HCT116 (cell line): ENCODE measurements at regions not wholly inside any gene's neighbourhood (a gene's known extent, or its start where the extent isn't known, plus 50 kb on each side); places are given as distances from the start of the nearest gene placed in this dataset.

Source experiments
- ATAC-seq: fragments of 200-7000 bp; cut with Tn5 transposase; 2 replicates; pipeline ENCODE4 v1.9.1; 2020; ENCODE audit warnings: mild to moderate bottlenecking, moderate library complexity
- BruUV-seq: library from RNA; stranded (reverse); fragments of 400-500 nt; replicated peaks from 2 replicates; lab custom pipeline; 2021; lab: Mats Ljungman, UMichigan
- CTCF ChIA-PET: fragments of 300-600 bp; sonication (Branson Sonifier 250); formaldehyde crosslinking; loops from one replicate; lab custom pipeline; 2021; ENCODE audit warnings: antibody characterized with exemption; lab: Charles Lee
- POLR2A ChIA-PET: fragments of 300-600, 350-600 bp; sonication (Branson Sonifier 250); formaldehyde crosslinking; loops from one replicate; lab custom pipeline; 2021; ENCODE audit warnings: antibody characterized with exemption; lab: Charles Lee
- RAD21 ChIA-PET, 2 experiments: fragments of 300-600 bp; sonication (Branson Sonifier 250); formaldehyde crosslinking; loops; one replicate each; lab custom pipeline; 2023; ENCODE audit warnings: low total read pairs in 2 of 2; ENCODE audit not compliant: uncharacterized antibody in 2 of 2, unreplicated experiment in 2 of 2, low non-redundant PET in 1 of 2; lab: Charles Lee
- DNase-seq: peaks from one replicate; pipeline ENCODE4 v3.0.0-alpha.2; 2010; ENCODE audit warnings: low read depth, low spot score
- H2AFZ ChIP-seq: fragments of 200-600 bp; shearing (Covaris generic), sonication (generic); 2 replicates; pipeline ENCODE4 v1.6.1; 2017; ENCODE audit warnings: low read depth, mixed run types, mixed read lengths, antibody characterized with exemption, low read length; ENCODE audit not compliant: poor library complexity, severe bottlenecking
- H3K27ac ChIP-seq: 2 replicates; pipeline ENCODE4 v1.5.1; 2012; ENCODE audit warnings: low read depth, low read length
- H3K27me3 ChIP-seq: fragments of 200-600 bp; sonication (generic); 2 replicates; pipeline ENCODE4 v1.6.1; 2016; ENCODE audit warnings: mixed run types, low read length, mixed read lengths; ENCODE audit not compliant: insufficient read depth
- H3K36me3 ChIP-seq, 2 experiments: fragments of 200-500 bp in 1 of 2; fragments of 200-600 bp in 1 of 2; sonication (Bioruptor generic) in 1 of 2; sonication (generic) in 1 of 2; 2 replicates each; pipeline versions ENCODE4 v1.5.1 to v1.6.1; 2014 to 2016; ENCODE audit warnings: low read length in 2 of 2, inconsistent platforms in 1 of 2, mixed read lengths in 1 of 2, mixed run types in 1 of 2; ENCODE audit not compliant: insufficient read depth in 2 of 2, control insufficient read depth in 1 of 2
- H3K4me1 ChIP-seq, 2 experiments: fragments of 200-600 bp in 1 of 2; sonication (generic) in 1 of 2; 2 replicates each; pipeline versions ENCODE4 v1.5.1 to v1.6.1; 2012 to 2017; ENCODE audit warnings: low read length in 2 of 2, inconsistent platforms in 1 of 2, mild to moderate bottlenecking in 1 of 2, mixed read lengths in 1 of 2, mixed run types in 1 of 2, moderate library complexity in 1 of 2; ENCODE audit not compliant: insufficient read depth in 2 of 2, control insufficient read depth in 1 of 2
- H3K4me2 ChIP-seq: fragments of 200-600 bp; sonication (generic); 2 replicates; pipeline ENCODE4 v1.6.1; 2017; ENCODE audit warnings: mixed run types, low read length, mixed read lengths
- H3K4me3 ChIP-seq, 2 experiments: fragments of 200-600 bp in 1 of 2; sonication (generic) in 1 of 2; replicated peaks in 1 of 2; 2 replicates each; pipeline ENCODE4 v1.5.1; 2011 to 2016; ENCODE audit warnings: low read length in 2 of 2, control low read depth in 1 of 2, low read depth in 1 of 2, mild to moderate bottlenecking in 1 of 2, mixed read lengths in 1 of 2, mixed run types in 1 of 2
- H3K79me2 ChIP-seq: fragments of 200-600 bp; sonication (generic); 2 replicates; pipeline ENCODE4 v1.6.1; 2017; ENCODE audit warnings: mild to moderate bottlenecking, mixed run types, low read length, moderate library complexity, mixed read lengths; ENCODE audit not compliant: insufficient read depth
- H3K9ac ChIP-seq: fragments of 200-600 bp; sonication (generic); 2 replicates; pipeline ENCODE4 v1.6.1; 2016; ENCODE audit warnings: low read length, mixed read lengths
- H3K9me2 ChIP-seq: fragments of 200-600 bp; sonication (generic), shearing (Covaris generic); 2 replicates; pipeline ENCODE4 v1.6.1; 2017; ENCODE audit warnings: mixed run types, mild to moderate bottlenecking, moderate library complexity; ENCODE audit not compliant: insufficient read depth
- H3K9me3 ChIP-seq, 2 experiments: fragments of 200-500 bp in 1 of 2; fragments of 200-600 bp in 1 of 2; sonication (Bioruptor generic) in 1 of 2; sonication (generic) in 1 of 2; 2 replicates each; pipeline ENCODE4 v1.6.1; 2014 to 2017; ENCODE audit warnings: low read length in 2 of 2, mixed read lengths in 2 of 2, inconsistent platforms in 1 of 2, low read depth in 1 of 2, mild to moderate bottlenecking in 1 of 2, mixed run types in 1 of 2, moderate library complexity in 1 of 2; ENCODE audit not compliant: control insufficient read depth in 1 of 2, insufficient read depth in 1 of 2
- H4K20me1 ChIP-seq: fragments of 200-600 bp; sonication (generic), shearing (Covaris generic); 2 replicates; pipeline ENCODE4 v1.6.1; 2017; ENCODE audit warnings: mixed run types, mild to moderate bottlenecking, moderate library complexity; ENCODE audit not compliant: insufficient read depth
- CBX3 ChIP-seq: IDR thresholded peaks from 2 replicates; pipeline ENCODE4 v1.6.1; 2012; ENCODE audit warnings: low read depth
- CEBPB ChIP-seq: IDR thresholded peaks from 2 replicates; pipeline ENCODE4 v1.6.1; 2012; ENCODE audit warnings: low read depth
- EGR1 ChIP-seq: IDR thresholded peaks from 2 replicates; pipeline ENCODE4 v1.6.1; 2012; ENCODE audit warnings: low read depth
- EZH2 ChIP-seq: fragments of 200-600 bp; sonication (generic); IDR thresholded peaks from 2 replicates; pipeline ENCODE4 v1.6.1; 2017; ENCODE audit warnings: antibody characterized with exemption, mixed run types
- EZH2phosphoT487 ChIP-seq: fragments of 200-600 bp; IDR thresholded peaks from 2 replicates; pipeline ENCODE4 v1.6.1; 2018; ENCODE audit warnings: antibody characterized with exemption, borderline replicate concordance
- FOSL1 ChIP-seq: IDR thresholded peaks from 2 replicates; pipeline ENCODE4 v1.6.1; 2012; ENCODE audit warnings: low read depth
- JUND ChIP-seq: IDR thresholded peaks from 2 replicates; pipeline ENCODE4 v1.6.1; 2012
- POLR2A ChIP-seq: IDR thresholded peaks from 2 replicates; pipeline ENCODE4 v1.7.0; 2011; ENCODE audit warnings: borderline replicate concordance; ENCODE audit not compliant: insufficient read depth, insufficient read length; ENCODE audit errors: extremely low read depth
- POLR2AphosphoS5 ChIP-seq: IDR thresholded peaks from 2 replicates; pipeline ENCODE4 v1.6.1; 2011; ENCODE audit warnings: mild to moderate bottlenecking, low read depth, low read length, moderate library complexity
- SIN3A ChIP-seq: IDR thresholded peaks from 2 replicates; pipeline ENCODE4 v1.6.1; 2012; ENCODE audit warnings: low read depth
- SP1 ChIP-seq: IDR thresholded peaks from 2 replicates; pipeline ENCODE4 v1.6.1; 2012; ENCODE audit warnings: low read depth
- SRF ChIP-seq: IDR thresholded peaks from 2 replicates; pipeline ENCODE4 v1.6.1; 2012; ENCODE audit warnings: low read depth
- YY1 ChIP-seq: IDR thresholded peaks from 2 replicates; pipeline ENCODE4 v1.6.1; 2011; ENCODE audit warnings: low read length, low read depth, moderate library complexity, mild to moderate bottlenecking; ENCODE audit not compliant: insufficient replicate concordance; ENCODE audit errors: extremely low read depth
- ZFX ChIP-seq: fragments of 450-650 bp; IDR thresholded peaks from 2 replicates; pipeline ENCODE4 v1.6.1; 2017
- ZNF274 ChIP-seq: fragments of 200-500 bp; sonication (Bioruptor generic); IDR thresholded peaks from 2 replicates; pipeline ENCODE4 v1.6.1; 2014; ENCODE audit warnings: mild to moderate bottlenecking, low read depth, low read length, inconsistent platforms
- intact Hi-C: fragments of 100-400 bp; cut with micrococcal nuclease; formaldehyde crosslinking; loops from 2 replicates; pipeline ENCODE4 v1.10.0; 2022
- TF ChIP-seq, protein P1 (sequence below): IDR thresholded peaks from 2 replicates; pipeline ENCODE4 v1.6.1; 2012
- TF ChIP-seq, protein P2 (sequence below): IDR thresholded peaks from 2 replicates; pipeline ENCODE4 v1.6.1; 2012; ENCODE audit warnings: low read depth
- TF ChIP-seq, protein P3 (sequence below), 3 experiments: fragments of 200-600 bp in 1 of 3; sonication (generic) in 1 of 3; IDR thresholded peaks in 2 of 3; conservative IDR thresholded peaks in 1 of 3; 2 replicates each; pipeline ENCODE4 v1.5.1; 2012 to 2017; ENCODE audit warnings: low read depth in 2 of 3, low read length in 2 of 3, antibody characterized with exemption in 1 of 3, borderline replicate concordance in 1 of 3, control low read depth in 1 of 3, mild to moderate bottlenecking in 1 of 3, mixed read lengths in 1 of 3, mixed run types in 1 of 3, moderate library complexity in 1 of 3; ENCODE audit not compliant: insufficient read depth in 1 of 3

DNA sequence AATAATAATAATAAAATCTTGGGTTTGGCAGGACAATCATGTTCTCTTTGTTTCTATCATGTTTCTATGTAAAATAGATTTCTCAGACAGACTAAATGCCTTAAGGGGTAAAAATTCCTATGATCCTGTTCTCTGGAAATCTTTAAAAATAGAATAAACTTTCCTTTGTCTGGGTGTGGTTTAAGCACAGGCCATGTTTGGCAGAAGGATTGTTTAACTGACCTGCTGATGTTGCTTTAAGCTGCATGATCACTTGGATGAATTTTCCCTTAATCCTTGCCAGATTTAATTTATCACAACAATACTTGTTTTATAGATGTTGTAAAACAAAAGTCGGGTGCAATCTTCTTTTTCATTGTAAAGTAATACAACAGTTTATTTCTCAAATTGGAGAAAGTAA lies 341.7 kb upstream of the FAT1 start:
- no peak overlapping the region for H3K4me2 ChIP-seq
- CTCF ChIA-PET: no interaction called here
- no peak for ATAC-seq

More for the DNA sequence above, 341.7 kb upstream of the FAT1 start:
- TF ChIP-seq YY1 (no peak), POLR2A (no peak), EGR1 (no peak), SP1 (no peak), ZFX (no peak), EZH2 (no peak), SIN3A (no peak), SRF (no peak), CEBPB (no peak), POLR2AphosphoS5 (no peak), EZH2phosphoT487 (no peak), JUND (no peak), ZNF274 (no peak), CBX3 (no peak), FOSL1 (no peak)
- TF ChIP-seq, protein P1, sequence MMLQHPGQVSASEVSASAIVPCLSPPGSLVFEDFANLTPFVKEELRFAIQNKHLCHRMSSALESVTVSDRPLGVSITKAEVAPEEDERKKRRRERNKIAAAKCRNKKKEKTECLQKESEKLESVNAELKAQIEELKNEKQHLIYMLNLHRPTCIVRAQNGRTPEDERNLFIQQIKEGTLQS: no peak
- TF ChIP-seq, protein P2, sequence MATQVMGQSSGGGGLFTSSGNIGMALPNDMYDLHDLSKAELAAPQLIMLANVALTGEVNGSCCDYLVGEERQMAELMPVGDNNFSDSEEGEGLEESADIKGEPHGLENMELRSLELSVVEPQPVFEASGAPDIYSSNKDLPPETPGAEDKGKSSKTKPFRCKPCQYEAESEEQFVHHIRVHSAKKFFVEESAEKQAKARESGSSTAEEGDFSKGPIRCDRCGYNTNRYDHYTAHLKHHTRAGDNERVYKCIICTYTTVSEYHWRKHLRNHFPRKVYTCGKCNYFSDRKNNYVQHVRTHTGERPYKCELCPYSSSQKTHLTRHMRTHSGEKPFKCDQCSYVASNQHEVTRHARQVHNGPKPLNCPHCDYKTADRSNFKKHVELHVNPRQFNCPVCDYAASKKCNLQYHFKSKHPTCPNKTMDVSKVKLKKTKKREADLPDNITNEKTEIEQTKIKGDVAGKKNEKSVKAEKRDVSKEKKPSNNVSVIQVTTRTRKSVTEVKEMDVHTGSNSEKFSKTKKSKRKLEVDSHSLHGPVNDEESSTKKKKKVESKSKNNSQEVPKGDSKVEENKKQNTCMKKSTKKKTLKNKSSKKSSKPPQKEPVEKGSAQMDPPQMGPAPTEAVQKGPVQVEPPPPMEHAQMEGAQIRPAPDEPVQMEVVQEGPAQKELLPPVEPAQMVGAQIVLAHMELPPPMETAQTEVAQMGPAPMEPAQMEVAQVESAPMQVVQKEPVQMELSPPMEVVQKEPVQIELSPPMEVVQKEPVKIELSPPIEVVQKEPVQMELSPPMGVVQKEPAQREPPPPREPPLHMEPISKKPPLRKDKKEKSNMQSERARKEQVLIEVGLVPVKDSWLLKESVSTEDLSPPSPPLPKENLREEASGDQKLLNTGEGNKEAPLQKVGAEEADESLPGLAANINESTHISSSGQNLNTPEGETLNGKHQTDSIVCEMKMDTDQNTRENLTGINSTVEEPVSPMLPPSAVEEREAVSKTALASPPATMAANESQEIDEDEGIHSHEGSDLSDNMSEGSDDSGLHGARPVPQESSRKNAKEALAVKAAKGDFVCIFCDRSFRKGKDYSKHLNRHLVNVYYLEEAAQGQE: no peak
- TF ChIP-seq, protein P3, sequence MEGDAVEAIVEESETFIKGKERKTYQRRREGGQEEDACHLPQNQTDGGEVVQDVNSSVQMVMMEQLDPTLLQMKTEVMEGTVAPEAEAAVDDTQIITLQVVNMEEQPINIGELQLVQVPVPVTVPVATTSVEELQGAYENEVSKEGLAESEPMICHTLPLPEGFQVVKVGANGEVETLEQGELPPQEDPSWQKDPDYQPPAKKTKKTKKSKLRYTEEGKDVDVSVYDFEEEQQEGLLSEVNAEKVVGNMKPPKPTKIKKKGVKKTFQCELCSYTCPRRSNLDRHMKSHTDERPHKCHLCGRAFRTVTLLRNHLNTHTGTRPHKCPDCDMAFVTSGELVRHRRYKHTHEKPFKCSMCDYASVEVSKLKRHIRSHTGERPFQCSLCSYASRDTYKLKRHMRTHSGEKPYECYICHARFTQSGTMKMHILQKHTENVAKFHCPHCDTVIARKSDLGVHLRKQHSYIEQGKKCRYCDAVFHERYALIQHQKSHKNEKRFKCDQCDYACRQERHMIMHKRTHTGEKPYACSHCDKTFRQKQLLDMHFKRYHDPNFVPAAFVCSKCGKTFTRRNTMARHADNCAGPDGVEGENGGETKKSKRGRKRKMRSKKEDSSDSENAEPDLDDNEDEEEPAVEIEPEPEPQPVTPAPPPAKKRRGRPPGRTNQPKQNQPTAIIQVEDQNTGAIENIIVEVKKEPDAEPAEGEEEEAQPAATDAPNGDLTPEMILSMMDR (IDR thresholded peaks at IDR 0.05 in 2 of 3, conservative IDR thresholded peaks at IDR 0.05 in 1 of 3; ENCODE audit: borderline replicate concordance in 1 of 3, insufficient read depth in 1 of 3, low read depth in 2 of 3, low read length in 2 of 3): no peak
- intact Hi-C loops: no loop called here
- H3K9me3 ChIP-seq: no peaks in the 10 kb centered on the region
- no peaks in the 10 kb centered on the region for H3K27me3 ChIP-seq
- H3K36me3 ChIP-seq: no peaks in the 10 kb centered on the region
- no peaks in the 10 kb centered on the region for H3K4me1 ChIP-seq
- no peak overlapping the region for H3K27ac ChIP-seq
- no peak overlapping the region for H3K9ac ChIP-seq
- no peak overlapping the region for H3K4me3 ChIP-seq
- H3K9me2 ChIP-seq: no peaks in the 10 kb centered on the region
- no TSS peak for BruUV-seq
- DNase-seq: no peak
- no peaks in the 10 kb centered on the region for H4K20me1 ChIP-seq
- H2AFZ ChIP-seq: no peak overlapping the region
- H3K79me2 ChIP-seq: no peaks in the 10 kb centered on the region
- POLR2A ChIA-PET: no interaction called here
- RAD21 ChIA-PET: no interaction called here
